T-helper 22 cell (primary cell): ENCODE measurements at regions not wholly inside any gene's neighbourhood (a gene's known extent, or its start where the extent isn't known, plus 50 kb on each side); places are given as distances from the start of the nearest gene placed in this dataset.
"Not testable (repeated sequence)": the region's sequence is repeated elsewhere in the genome, so short reads cannot be mapped to it uniquely, and the experiment has no call there.

Experiments used
- DNase-seq: peaks from one replicate; pipeline ENCODE4 v3.0.0-alpha.2; 2020; ENCODE audit warnings: low read depth

GRCh38 chr3:16077146-16077545 is 97.3 kb upstream of the GALNT15 start:
- DNase-seq = not testable (repeated sequence)

DNA sequence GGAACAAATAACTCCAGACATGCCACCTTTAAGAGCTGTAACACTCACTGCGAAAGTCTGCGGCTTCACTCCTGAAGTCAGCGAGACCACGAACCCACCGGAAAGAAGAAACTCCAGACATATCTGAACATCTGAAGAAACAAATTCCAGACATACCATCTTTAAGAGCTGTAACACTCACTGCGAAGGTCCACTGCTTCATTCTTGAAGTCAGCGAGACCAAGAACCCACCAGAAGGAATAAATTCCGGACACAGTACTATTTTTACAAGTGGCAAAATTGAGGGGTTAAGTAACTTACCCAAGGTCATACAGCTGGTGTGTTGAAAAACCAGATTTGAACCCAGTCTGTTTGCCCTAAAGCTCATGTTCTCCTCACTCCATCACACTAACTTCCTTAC is 96.8 kb upstream of the GALNT15 start:
- not testable (repeated sequence) for DNase-seq

DNA sequence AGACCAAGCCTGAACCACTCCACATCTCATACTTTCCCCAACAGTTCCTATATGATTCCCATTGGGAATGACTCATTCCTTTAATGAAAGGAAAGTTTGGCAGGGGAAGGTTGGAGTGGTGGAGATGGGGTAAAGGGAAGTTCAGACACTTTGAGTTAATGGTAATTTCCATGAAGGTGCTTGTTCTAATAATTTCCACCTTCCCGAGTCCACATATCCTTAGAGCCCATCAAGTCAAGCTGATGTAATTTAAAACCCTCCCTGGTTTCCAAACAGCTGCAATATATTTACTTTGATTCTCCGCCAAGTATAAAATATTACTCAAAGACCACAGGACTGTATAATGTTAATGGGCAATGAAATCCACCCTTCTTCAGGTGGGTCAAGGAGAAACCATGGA is 95.0 kb upstream of the GALNT15 start:
- no peak for DNase-seq

DNA sequence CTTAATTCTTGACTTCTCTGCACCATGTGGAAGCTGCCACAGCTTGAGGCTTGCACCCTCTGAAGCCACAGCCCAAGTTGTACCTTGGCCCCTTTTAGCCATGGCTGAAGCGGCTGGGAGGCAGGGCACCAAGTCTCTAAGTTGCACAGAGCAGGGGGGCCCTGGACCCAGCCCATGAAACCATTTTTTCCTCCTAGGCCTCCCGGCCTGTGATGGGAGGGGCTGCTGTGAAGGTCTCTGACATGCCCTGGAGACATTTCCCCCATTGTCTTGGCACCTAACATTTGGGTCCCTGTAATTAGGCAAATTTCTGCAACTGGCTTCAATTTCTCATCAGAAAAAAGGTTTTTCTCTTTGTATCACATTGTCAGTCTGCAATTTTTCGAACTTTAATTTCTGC is 92.8 kb upstream of the GALNT15 start:
- DNase-seq = no peak

DNA sequence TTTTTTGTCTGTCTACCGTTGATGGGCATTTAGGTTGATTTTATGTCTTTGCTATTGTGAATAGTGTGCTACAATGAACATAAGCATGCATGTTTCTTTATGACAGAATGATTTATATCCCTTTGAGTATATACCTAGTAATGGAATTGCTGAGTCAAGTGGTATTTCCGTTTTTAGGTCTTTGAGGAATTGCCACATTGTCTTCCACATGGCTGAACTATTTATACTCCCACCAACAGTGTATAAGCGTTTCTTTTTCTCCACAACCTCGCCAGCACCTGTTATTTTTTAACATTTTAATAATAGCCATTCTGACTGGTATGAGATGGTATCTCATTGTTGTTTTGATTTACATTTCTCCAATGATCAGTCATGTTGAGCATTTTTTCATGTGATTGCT is 89.6 kb upstream of the GALNT15 start:
- no peak for DNase-seq

GRCh38 chr3:16085410-16085809 is 89.1 kb upstream of the GALNT15 start:
- no peak for DNase-seq

DNA sequence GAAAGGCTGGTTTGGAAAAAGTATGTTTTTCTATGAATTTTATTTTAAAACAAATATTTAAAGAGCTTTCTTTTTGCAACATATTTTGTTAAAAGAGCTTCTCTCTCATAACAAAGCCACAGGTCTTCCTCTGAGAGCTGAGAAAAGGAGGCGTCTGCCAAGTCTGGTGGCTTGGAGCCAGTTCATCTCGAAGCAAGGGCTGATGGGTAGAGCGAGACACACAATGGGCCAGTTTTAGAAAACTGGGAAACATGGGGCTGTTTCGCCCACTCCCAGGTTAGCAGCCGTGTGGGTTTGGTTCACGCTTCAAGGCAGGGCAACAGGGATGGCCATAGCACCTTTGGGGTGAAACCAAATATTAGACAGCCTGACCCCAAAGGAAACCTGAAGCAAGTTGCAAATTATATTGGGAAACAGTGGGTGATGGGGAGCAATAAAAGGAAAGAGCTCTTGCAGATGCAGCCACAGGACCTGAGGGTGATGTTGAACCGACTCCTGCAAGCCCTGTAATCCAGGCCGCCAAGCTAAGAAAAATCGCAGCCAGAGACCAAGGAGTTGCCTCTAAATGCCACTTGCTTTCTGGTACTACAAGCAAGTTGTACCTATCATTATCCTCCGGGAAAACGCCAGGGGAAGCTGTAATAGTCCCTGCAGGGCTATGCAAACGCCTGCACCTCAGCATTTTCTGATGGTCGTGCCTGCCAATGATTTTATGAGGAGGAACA is 88.4 kb upstream of the GALNT15 start:
- DNase-seq = no peak

DNA sequence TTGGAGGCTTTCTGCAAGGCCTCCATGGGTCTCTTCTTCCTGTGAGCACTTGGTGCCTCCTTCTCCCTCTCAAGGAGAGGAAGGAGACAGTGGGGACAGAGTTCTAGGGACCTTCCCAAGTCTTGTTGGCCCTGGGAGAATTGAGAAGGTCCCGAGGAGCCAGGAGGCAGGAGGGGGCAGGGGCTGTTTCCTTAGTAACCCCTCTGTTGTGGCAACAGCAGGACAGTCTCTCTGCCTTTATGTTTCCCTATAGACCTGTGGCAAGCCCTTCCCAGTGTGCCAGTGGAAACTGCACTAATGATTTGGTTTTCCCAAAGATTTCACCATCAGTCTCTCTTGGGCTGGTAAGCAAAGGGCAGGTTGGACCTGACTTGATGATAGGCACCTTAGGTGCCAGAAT is 87.8 kb upstream of the GALNT15 start:
- DNase-seq = no peak

- DNase-seq = no peak
Measured at GRCh38 chr3:16088496-16088895, 86.0 kb upstream of the GALNT15 start.

DNA sequence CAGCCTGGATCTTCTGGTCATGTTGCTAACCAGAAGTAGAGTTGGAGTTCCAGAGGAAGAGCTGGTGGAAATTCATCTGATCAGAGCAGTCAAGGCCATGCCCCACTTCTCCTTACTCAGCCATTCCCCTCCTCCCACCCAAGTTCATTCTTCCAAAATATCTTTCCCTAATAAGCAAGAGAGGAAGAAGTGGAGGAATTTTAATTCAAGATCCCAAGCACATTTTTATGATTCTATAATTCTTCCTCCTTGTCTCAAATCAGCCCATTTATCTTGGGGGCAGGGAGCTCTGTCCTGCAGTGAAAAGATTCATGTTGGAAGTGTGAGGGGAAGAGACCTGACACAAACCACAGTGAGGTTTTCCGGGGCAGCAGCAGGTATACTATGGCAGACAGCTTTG is 85.0 kb upstream of the GALNT15 start:
- no peak for DNase-seq

GRCh38 chr3:16090024-16090423 is 84.5 kb upstream of the GALNT15 start:
- DNase-seq = no peak

GRCh38 chr3:16090706-16091105 is 83.8 kb upstream of the GALNT15 start:
- DNase-seq = no peak

GRCh38 chr3:16092923-16093322 is 81.6 kb upstream of the GALNT15 start:
- DNase-seq = no peak

DNA sequence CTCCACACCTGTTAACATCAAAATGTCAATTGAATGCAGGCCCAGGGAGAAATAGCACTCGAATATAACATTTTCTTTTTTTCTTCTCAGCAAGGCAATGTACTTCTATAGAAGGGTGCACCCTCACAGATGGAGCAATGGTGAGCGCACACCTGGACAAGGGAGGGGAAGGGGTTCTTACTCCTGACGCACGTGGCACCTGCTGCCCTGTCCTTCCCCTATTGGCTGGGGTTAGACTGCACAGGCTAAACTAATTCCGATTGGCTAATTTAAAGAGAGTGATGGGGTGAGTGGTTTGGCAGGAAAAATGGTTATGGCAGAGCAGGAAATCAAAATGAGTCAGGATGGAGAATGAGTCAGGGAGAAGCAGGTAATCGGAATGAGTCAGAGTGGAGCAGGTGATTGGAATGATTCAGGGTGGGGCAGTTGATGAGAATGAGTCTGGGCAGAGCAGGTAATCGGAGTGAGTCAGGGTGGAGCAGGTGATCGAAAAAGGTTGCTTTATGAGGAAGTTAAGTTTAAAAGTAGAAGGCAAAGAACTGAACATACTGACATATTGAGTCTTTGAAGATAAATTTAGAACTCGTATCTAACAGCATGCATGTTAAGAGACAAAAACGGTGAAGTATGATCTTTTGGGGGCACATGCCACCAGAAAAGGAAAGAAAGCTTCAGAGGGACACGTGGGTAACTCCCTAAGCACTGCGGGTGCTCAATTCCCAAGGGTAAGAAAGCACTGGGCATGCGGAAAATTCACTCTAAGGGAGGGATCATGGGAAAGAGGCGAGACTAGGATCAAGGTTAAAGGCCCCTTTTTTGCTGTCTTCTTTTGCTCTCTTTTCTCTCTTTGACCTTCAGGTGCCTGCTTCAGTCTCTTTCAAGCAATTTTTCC is 72.9 kb upstream of the GALNT15 start:
- no peak for DNase-seq

DNA sequence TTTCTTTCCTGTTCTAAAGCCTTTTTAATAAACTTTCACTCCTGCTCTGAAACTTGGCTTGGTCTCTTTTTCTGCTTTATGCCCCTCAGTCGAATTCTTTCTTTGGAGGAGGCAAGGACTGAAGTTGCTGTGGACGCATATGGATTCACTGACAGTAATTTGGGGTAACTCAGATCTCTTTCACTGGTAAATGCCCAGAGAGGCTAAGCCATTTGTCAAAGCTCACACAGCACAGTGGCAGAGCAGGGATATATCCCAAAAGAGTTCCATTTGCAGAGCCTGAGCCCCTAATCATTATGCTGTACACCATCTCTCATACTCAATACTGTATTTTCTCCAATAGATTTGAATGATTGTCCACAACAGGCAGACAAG is 72.3 kb upstream of the GALNT15 start:
- DNase-seq = no peak

- no peak for DNase-seq
Measured at GRCh38 chr3:16102905-16103364, 71.5 kb upstream of the GALNT15 start.

- DNase-seq = no peak
Measured at GRCh38 chr3:16103472-16103871, 71.0 kb upstream of the GALNT15 start.

- DNase-seq = no peak
Measured at GRCh38 chr3:16104156-16104555, 70.3 kb upstream of the GALNT15 start.

DNA sequence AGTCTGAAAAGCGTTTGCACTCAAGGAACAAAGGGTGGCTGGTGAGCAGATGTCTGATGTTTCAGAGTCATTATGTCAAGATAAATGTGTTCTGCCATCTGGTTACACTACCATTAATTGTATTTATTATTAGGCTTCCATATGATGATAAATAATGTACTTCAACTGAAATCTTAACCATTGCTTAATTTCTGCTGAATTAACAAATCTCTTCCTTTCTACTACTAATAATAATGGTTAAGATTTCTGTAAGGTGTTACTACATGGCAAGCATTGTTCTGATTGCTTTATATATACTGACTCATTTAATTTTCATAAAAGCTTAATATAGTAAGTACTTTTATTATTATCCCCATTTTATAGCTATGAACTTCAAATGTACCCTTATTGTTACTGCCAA is 68.4 kb upstream of the GALNT15 start:
- DNase-seq = no peak

DNA sequence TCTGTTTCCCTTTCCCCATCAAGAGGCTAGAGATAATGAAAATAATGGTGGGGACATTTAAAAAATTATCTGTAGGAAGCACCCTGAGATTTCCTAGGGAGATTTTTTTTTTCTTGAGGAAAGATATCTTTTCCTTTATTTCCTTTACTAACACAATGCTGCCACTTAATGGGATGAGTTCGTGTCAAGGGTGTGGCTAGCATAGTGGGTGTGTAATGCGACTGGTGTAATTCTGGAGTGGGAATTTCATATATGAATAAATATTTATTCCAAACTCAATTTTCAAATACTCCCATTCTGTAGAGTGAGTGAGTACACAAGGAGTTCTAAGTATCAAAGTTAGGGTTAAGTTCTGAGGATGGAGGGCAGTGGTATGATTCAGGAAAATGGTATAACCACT is 66.1 kb upstream of the GALNT15 start:
- no peak for DNase-seq

- no peak for DNase-seq
Measured at GRCh38 chr3:16109929-16110328, 64.6 kb upstream of the GALNT15 start.

GRCh38 chr3:16112910-16113504 is 61.5 kb upstream of the GALNT15 start:
- DNase-seq = no peak

- DNase-seq = no peak
Measured at GRCh38 chr3:16113704-16114103, 60.8 kb upstream of the GALNT15 start.
